HPDE6-E6E7 (cell line): ENCODE measurements at regions not wholly inside any gene's neighbourhood (a gene's known extent, or its start where the extent isn't known, plus 50 kb on each side); places are given as distances from the start of the nearest gene placed in this dataset.
"Not testable (repeated sequence)": the region's sequence is repeated elsewhere in the genome, so short reads cannot be mapped to it uniquely, and the experiment has no call there.

ENCODE experiments used
- DNase-seq: peaks from one replicate; pipeline ENCODE4 v3.0.0; 2011; ENCODE audit warnings: missing footprints; ENCODE audit errors: extremely low spot score

- DNase-seq, result no peak
Observed at GRCh38 chr17:33942414-33942813, 312.7 kb upstream of the CCL2 start.

GRCh38 chr17:33944412-33944811 lies 310.7 kb upstream of the CCL2 start:
- no peak for DNase-seq

GRCh38 chr17:33944826-33945225 lies 310.3 kb upstream of the CCL2 start:
- DNase-seq, result no peak

GRCh38 chr17:33945646-33946546 lies 309.2 kb upstream of the CCL2 start:
- DNase-seq, result no peak

GRCh38 chr17:33947762-33948161 lies 307.3 kb upstream of the CCL2 start:
- no peak for DNase-seq

- no peak for DNase-seq
Observed at GRCh38 chr17:33948309-33948708, 306.8 kb upstream of the CCL2 start.

GRCh38 chr17:33949100-33949499 lies 306.0 kb upstream of the CCL2 start:
- DNase-seq, result no peak

- no peak for DNase-seq
Observed at GRCh38 chr17:33950061-33950460, 305.0 kb upstream of the CCL2 start.

GRCh38 chr17:33952425-33952824 lies 302.7 kb upstream of the CCL2 start:
- no peak for DNase-seq

GRCh38 chr17:33954597-33954996 lies 300.5 kb upstream of the CCL2 start:
- no peak for DNase-seq

GRCh38 chr17:33955461-33955860 lies 299.6 kb upstream of the CCL2 start:
- DNase-seq, result no peak

GRCh38 chr17:33959098-33959497 lies 296.0 kb upstream of the CCL2 start:
- not testable (repeated sequence) for DNase-seq

- DNase-seq, result no peak
Observed at GRCh38 chr17:33962857-33963655, 292.0 kb upstream of the CCL2 start.

GRCh38 chr17:33964344-33964979 lies 290.6 kb upstream of the CCL2 start:
- no peak for DNase-seq

- no peak for DNase-seq
Observed at GRCh38 chr17:33966410-33967059, 288.6 kb upstream of the CCL2 start.

GRCh38 chr17:33967608-33968349 lies 287.3 kb upstream of the CCL2 start:
- no peak for DNase-seq

- no peak for DNase-seq
Observed at GRCh38 chr17:33968350-33969044, 286.6 kb upstream of the CCL2 start.

- DNase-seq, result no peak
Observed at GRCh38 chr17:33970279-33970678, 284.8 kb upstream of the CCL2 start.

GRCh38 chr17:33972763-33973162 lies 282.3 kb upstream of the CCL2 start:
- DNase-seq, result no peak

GRCh38 chr17:33973491-33973890 lies 281.6 kb upstream of the CCL2 start:
- no peak for DNase-seq

- DNase-seq, result no peak
Observed at GRCh38 chr17:33974276-33974675, 280.8 kb upstream of the CCL2 start.
